ENCODE measurements at regions not wholly inside any gene's neighbourhood (a gene's known extent, or its start where the extent isn't known, plus 50 kb on each side); places are given as distances from the start of the nearest gene placed in this dataset.

DNA sequence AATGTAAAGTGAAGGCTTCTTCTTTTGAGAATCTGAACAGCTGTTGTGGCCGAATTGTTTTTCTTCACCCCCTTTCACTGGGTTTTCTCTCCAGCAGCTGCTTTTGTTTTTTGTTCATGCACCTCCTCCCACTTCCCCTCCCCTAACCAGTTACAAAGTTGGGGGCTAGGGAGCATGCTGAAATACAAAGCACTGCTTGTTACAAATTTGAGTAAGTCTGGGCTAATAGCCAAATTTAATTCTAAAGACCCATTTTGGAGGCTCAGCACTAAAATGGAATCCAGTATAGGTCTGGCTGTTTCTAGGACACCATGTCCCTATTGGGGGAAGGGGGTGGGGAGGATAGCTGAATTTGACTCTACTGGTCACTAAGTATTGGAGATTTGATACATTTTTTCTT is 89.2 kb upstream of the GPM6B start:
- TF ChIP-seq, protein P1, sequence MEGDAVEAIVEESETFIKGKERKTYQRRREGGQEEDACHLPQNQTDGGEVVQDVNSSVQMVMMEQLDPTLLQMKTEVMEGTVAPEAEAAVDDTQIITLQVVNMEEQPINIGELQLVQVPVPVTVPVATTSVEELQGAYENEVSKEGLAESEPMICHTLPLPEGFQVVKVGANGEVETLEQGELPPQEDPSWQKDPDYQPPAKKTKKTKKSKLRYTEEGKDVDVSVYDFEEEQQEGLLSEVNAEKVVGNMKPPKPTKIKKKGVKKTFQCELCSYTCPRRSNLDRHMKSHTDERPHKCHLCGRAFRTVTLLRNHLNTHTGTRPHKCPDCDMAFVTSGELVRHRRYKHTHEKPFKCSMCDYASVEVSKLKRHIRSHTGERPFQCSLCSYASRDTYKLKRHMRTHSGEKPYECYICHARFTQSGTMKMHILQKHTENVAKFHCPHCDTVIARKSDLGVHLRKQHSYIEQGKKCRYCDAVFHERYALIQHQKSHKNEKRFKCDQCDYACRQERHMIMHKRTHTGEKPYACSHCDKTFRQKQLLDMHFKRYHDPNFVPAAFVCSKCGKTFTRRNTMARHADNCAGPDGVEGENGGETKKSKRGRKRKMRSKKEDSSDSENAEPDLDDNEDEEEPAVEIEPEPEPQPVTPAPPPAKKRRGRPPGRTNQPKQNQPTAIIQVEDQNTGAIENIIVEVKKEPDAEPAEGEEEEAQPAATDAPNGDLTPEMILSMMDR (IDR thresholded peaks at IDR 0.05; ENCODE audit: low read length) = no peak
- TF ChIP-seq EZH2 (optimal IDR thresholded peaks at IDR 0.05; ENCODE audit: low read depth, low read length) = no peak
- TF ChIP-seq EZH2phosphoT487 (IDR thresholded peaks at IDR 0.05; ENCODE audit: low read length) = no peak

Measured in MM.1S (cell line).